Body of pancreas (tissue), 4 donors: ENCODE measurements at regions not wholly inside any gene's neighbourhood (a gene's known extent, or its start where the extent isn't known, plus 50 kb on each side); places are given as distances from the start of the nearest gene placed in this dataset.

Experiments
- ATAC-seq: fragments of 150-250 bp; one replicate; pipeline ENCODE4 v1.9.1; 2016
- DNase-seq, 4 donors: peaks; one replicate each; pipeline ENCODE4 v3.0.0-alpha.2; 2019
- H3K27ac ChIP-seq, 4 donors: fragments of 200-600 bp; sonication (generic); 1 replicate in 3 of 4; 2 replicates in 1 of 4; pipeline versions ENCODE4 v1.5.1 to v1.6.1; 2016 to 2019; ENCODE audit warnings: mild to moderate bottlenecking in 1 of 4, mixed read lengths in 1 of 4, moderate library complexity in 1 of 4
- H3K27me3 ChIP-seq, 2 donors: fragments of 200-600 bp; sonication (generic); one replicate each; pipeline ENCODE4 v1.6.0; 2016; ENCODE audit warnings: mild to moderate bottlenecking in 1 of 2
- H3K36me3 ChIP-seq, 2 donors: fragments of 200-600 bp; sonication (generic); replicated peaks in 1 of 2; 2 replicates each; pipeline ENCODE4 v1.5.1; 2016; ENCODE audit warnings: low read depth in 2 of 2; ENCODE audit not compliant: insufficient read depth in 1 of 2
- H3K4me1 ChIP-seq: fragments of 200-600 bp; sonication (generic); one replicate; pipeline ENCODE4 v1.6.0; 2016
- H3K4me3 ChIP-seq, 2 donors: fragments of 200-600 bp; sonication (generic); 1 replicate in 1 of 2; 2 replicates in 1 of 2; pipeline ENCODE4 v1.5.1; 2016 to 2019
- H3K9me3 ChIP-seq, 3 donors: fragments of 200-600 bp; sonication (generic); 1 replicate in 2 of 3; 2 replicates in 1 of 3; pipeline ENCODE4 v1.5.1; 2016
- CTCF ChIP-seq, 7 experiments: fragments of 450-650 bp in 4 of 7; fragments of 200-600 bp in 3 of 7; sonication (generic) in 3 of 7; IDR thresholded peaks; one replicate each; pipeline ENCODE4 v1.5.1; 2016 to 2019; ENCODE audit warnings: antibody characterized with exemption in 7 of 7
- POLR2A ChIP-seq, 3 donors: fragments of 450-650 bp; IDR thresholded peaks; one replicate each; pipeline ENCODE4 v1.6.1; 2016; ENCODE audit warnings: antibody characterized with exemption in 3 of 3, mild to moderate bottlenecking in 2 of 3
- WGBS, 2 donors: methylation state at CpG; one replicate each; pipeline ENCODE4 v1.1.5; 2017; 5-methylcytosine and 5-hydroxymethylcytosine counted together
- intact Hi-C: fragments of 100-400 bp; cut with DNase I; formaldehyde crosslinking; loops from one replicate; pipeline ENCODE4 v1.15.1; 2023

GRCh38 chr12:18955594-18955993 lies 173.9 kb upstream of the PLEKHA5 start:
- H3K27me3 ChIP-seq: no peaks in the 10 kb centered on the region
- intact Hi-C loops: no loop called here
- H3K9me3 ChIP-seq: no peaks in the 10 kb centered on the region
- no peak for ATAC-seq
- WGBS, 2 donors: 69 to 80% methylated on average over 3 of the region's 3 CpGs
- no peaks in the 10 kb centered on the region for H3K36me3 ChIP-seq
- no peaks in the 10 kb centered on the region for H3K4me1 ChIP-seq
- no peak overlapping the region for H3K27ac ChIP-seq
- TF ChIP-seq CTCF (IDR thresholded peaks at IDR 0.05): no peak
- no peak for DNase-seq
- no peak overlapping the region for H3K4me3 ChIP-seq

GRCh38 chr12:18965203-18965602 lies 164.3 kb upstream of the PLEKHA5 start:
- no peak overlapping the region for H3K27ac ChIP-seq
- peaks cover 5% of the 10 kb centered on the region for H3K4me1 ChIP-seq
- H3K9me3 ChIP-seq: no peaks in the 10 kb centered on the region
- intact Hi-C loops: no loop called here
- no peaks in the 10 kb centered on the region for H3K36me3 ChIP-seq
- DNase-seq: no peak
- TF ChIP-seq CTCF (IDR thresholded peaks at IDR 0.05) (no peak), POLR2A (IDR thresholded peaks at IDR 0.05) (no peak)
- ATAC-seq: no peak
- no peaks in the 10 kb centered on the region for H3K27me3 ChIP-seq
- no peak overlapping the region for H3K4me3 ChIP-seq
- WGBS, 2 donors: 89 to 96% methylated on average over 2 of the region's 2 CpGs

- Histone ChIP-seq H3K27me3 (no peaks in the 10 kb centered on the region), H3K4me3 (no peak overlapping the region), H3K4me1 (peaks cover 5% of the 10 kb centered on the region), H3K27ac (no peak overlapping the region), H3K9me3 (no peaks in the 10 kb centered on the region), H3K36me3 (no peaks in the 10 kb centered on the region)
- TF ChIP-seq POLR2A (IDR thresholded peaks at IDR 0.05) (no peak), CTCF (IDR thresholded peaks at IDR 0.05) (no peak)
- DNase-seq (no peak), ATAC-seq (no peak)
- intact Hi-C loops: no loop called here
- WGBS, 2 donors: 91 to 95% methylated on average over 3 of the region's 3 CpGs
Observed at GRCh38 chr12:18966954-18967353, 162.6 kb upstream of the PLEKHA5 start.

- no peak for DNase-seq
- no peaks in the 10 kb centered on the region for H3K36me3 ChIP-seq
- no peaks in the 10 kb centered on the region for H3K9me3 ChIP-seq
- no peak overlapping the region for H3K27ac ChIP-seq
- intact Hi-C loops: no loop called here
- TF ChIP-seq POLR2A (IDR thresholded peaks at IDR 0.05) (no peak), CTCF (IDR thresholded peaks at IDR 0.05) (no peak)
- no peaks in the 10 kb centered on the region for H3K27me3 ChIP-seq
- H3K4me1 ChIP-seq: peaks cover 5% of the 10 kb centered on the region
- ATAC-seq: no peak
- WGBS, 2 donors: 58 to 69% methylated on average over 3 of the region's 3 CpGs
- H3K4me3 ChIP-seq: no peak overlapping the region
Observed at GRCh38 chr12:18967814-18968213, 161.7 kb upstream of the PLEKHA5 start.

- no peak overlapping the region for H3K4me3 ChIP-seq
- WGBS, 2 donors: 30 to 34% methylated on average over 5 of the region's 5 CpGs
- no peak overlapping the region for H3K27ac ChIP-seq
- intact Hi-C loops: no loop called here
- ATAC-seq (no peak), DNase-seq (no peak)
- H3K9me3 ChIP-seq: no peaks in the 10 kb centered on the region
- no peaks in the 10 kb centered on the region for H3K27me3 ChIP-seq
- H3K4me1 ChIP-seq: peaks cover 5% of the 10 kb centered on the region
- no peaks in the 10 kb centered on the region for H3K36me3 ChIP-seq
- no peak for TF ChIP-seq CTCF (IDR thresholded peaks at IDR 0.05)
- no peak for TF ChIP-seq POLR2A (IDR thresholded peaks at IDR 0.05)
Observed at GRCh38 chr12:18969512-18969911, 160.0 kb upstream of the PLEKHA5 start.
